Naive thymus-derived CD8-positive, alpha-beta T cell (primary cell): ENCODE measurements at regions not wholly inside any gene's neighbourhood (a gene's known extent, or its start where the extent isn't known, plus 50 kb on each side); places are given as distances from the start of the nearest gene placed in this dataset.
"Not testable (repeated sequence)": the region's sequence is repeated elsewhere in the genome, so short reads cannot be mapped to it uniquely, and the experiment has no call there.

Experiments used
- ATAC-seq, 2 donors: fragments of 150-1000 bp; cut with Tn5 transposase in 1 of 2; sonication (Bioruptor Pico), chemical (Tn5 transposase) in 1 of 2; 1 replicate in 1 of 2; 2 replicates in 1 of 2; pipeline ENCODE4 v1.10.0; 2021; ENCODE audit warnings: mild to moderate bottlenecking in 2 of 2, moderate library complexity in 2 of 2
- POLR2A ChIA-PET: fragments of 350-600 bp; sonication (Branson Sonifier 250); formaldehyde crosslinking; loops from one replicate; lab custom pipeline; 2021; ENCODE audit warnings: antibody characterized with exemption; lab: Charles Lee
- DNase-seq, 10 donors: peaks; one replicate each; pipeline versions ENCODE4 v3.0.0 to v3.0.0-alpha.2; 2020 to 2022
- H3K27ac Mint-ChIP-seq, 10 donors: one replicate each; pipeline ENCODE4 v1.8.0; 2020 to 2022; ENCODE audit warnings: mild to moderate bottlenecking in 10 of 10, mixed read lengths in 10 of 10, moderate library complexity in 4 of 10, inconsistent platforms in 1 of 10
- H3K27me3 Mint-ChIP-seq, 5 donors: one replicate each; pipeline ENCODE4 v1.8.0; 2021 to 2022; ENCODE audit warnings: mixed read lengths in 5 of 5
- H3K36me3 Mint-ChIP-seq, 3 donors: one replicate each; pipeline ENCODE4 v1.8.0; 2020 to 2022; ENCODE audit warnings: mixed read lengths in 3 of 3, mild to moderate bottlenecking in 2 of 3, inconsistent platforms in 1 of 3
- H3K4me1 Mint-ChIP-seq, 4 donors: one replicate each; pipeline ENCODE4 v1.8.0; 2021 to 2022; ENCODE audit warnings: mixed read lengths in 4 of 4
- H3K4me3 Mint-ChIP-seq, 10 donors: one replicate each; pipeline ENCODE4 v1.8.0; 2020 to 2022; ENCODE audit warnings: mild to moderate bottlenecking in 10 of 10, mixed read lengths in 10 of 10, moderate library complexity in 6 of 10, inconsistent platforms in 1 of 10
- H3K9me3 Mint-ChIP-seq, 9 donors: one replicate each; pipeline ENCODE4 v1.8.0; 2020 to 2022; ENCODE audit warnings: mixed read lengths in 9 of 9, mild to moderate bottlenecking in 3 of 9, inconsistent platforms in 1 of 9, moderate library complexity in 1 of 9

- ATAC-seq (no peak), DNase-seq (no peak)
- Mint-ChIP-seq H3K9me3 (peaks cover 0 to 5% (median 0%) of the 10 kb centered on the region in 9 donors), H3K36me3 (peaks cover 0 to 2% (median 2%) of the 10 kb centered on the region in 3 donors), H3K4me3 (no peak overlapping the region), H3K27ac (no peak overlapping the region), H3K4me1 (peaks cover 22 to 28% (median 26%) of the 10 kb centered on the region in 4 donors), H3K27me3 (peaks cover 61 to 94% (median 80%) of the 10 kb centered on the region in 5 donors)
- POLR2A ChIA-PET, result no interaction called here
Measured at GRCh38 chr10:100658269-100658668, 87.1 kb upstream of the PAX2 start.

DNA sequence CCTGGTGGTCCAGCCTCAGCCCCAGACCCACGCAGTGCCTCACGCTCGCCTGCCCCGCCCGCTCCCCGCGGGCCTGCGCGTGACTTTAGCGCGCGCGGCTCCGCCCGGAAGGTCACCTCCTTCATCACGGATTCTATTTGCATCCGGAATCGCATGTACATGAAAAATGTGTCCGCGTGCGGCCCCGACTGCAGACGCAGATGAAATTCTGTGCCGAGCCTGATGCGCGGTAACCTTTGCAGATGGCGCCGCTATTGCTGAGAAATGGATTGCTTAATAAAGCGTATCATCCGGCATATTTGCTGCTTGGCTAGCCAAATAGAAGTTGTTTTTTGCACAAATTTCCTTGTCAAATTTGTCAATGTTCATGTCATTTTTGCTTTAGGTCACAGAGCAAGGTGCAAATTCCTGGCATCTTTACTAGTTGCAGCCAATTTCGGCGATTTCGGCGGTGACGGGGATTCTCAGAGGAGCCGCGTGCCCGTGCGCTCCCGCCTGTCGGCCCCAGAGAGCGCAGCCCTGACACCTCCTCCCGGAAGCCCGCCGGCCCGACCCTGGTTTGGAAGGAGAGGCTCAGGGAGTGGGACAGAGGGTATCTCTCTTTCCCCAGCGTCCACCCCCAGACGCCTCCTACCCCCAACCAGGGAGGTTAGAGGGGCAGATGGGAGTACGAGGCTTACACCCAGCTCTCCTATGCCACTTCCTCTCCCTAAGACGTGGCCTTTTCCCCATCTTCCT, 85.9 kb upstream of the PAX2 start:
- peaks cover 15 to 19% (median 17%) of the 10 kb centered on the region in 4 donors for H3K4me1 Mint-ChIP-seq
- POLR2A ChIA-PET, result no interaction called here
- H3K9me3 Mint-ChIP-seq, result peaks cover 0 to 5% (median 0%) of the 10 kb centered on the region in 9 donors
- DNase-seq (no peak), ATAC-seq (no peak)
- no peak overlapping the region for H3K27ac Mint-ChIP-seq
- H3K27me3 Mint-ChIP-seq, result peaks cover 60 to 94% (median 79%) of the 10 kb centered on the region in 5 donors
- peak overlapping the region in 1 of 10 donors; percentile 11 for H3K4me3 Mint-ChIP-seq
- peaks cover 0 to 2% (median 2%) of the 10 kb centered on the region in 3 donors for H3K36me3 Mint-ChIP-seq

GRCh38 chr10:100660365-100660764, 85.0 kb upstream of the PAX2 start:
- DNase-seq (no peak), ATAC-seq (no peak)
- Mint-ChIP-seq H3K27ac (peak overlapping the region in 1 of 10 donors; percentile 10), H3K9me3 (peaks cover 0 to 5% (median 0%) of the 10 kb centered on the region in 9 donors), H3K27me3 (peaks cover 59 to 94% (median 78%) of the 10 kb centered on the region in 5 donors), H3K4me1 (peaks cover 8 to 13% (median 10%) of the 10 kb centered on the region in 4 donors), H3K4me3 (no peak overlapping the region), H3K36me3 (peaks cover 0 to 2% (median under 1%) of the 10 kb centered on the region in 3 donors)
- POLR2A ChIA-PET, result no interaction called here

- no peak for DNase-seq
- Mint-ChIP-seq H3K9me3 (peaks cover 0 to 5% (median 0%) of the 10 kb centered on the region in 9 donors), H3K4me3 (no peak overlapping the region), H3K27ac (no peak overlapping the region), H3K36me3 (no peaks in the 10 kb centered on the region), H3K27me3 (peaks cover 54 to 89% (median 73%) of the 10 kb centered on the region in 5 donors), H3K4me1 (peaks cover 2 to 7% (median 4%) of the 10 kb centered on the region in 4 donors)
- no peak for ATAC-seq
- POLR2A ChIA-PET, result no interaction called here
Measured at GRCh38 chr10:100660945-100661344, 84.4 kb upstream of the PAX2 start.

DNA sequence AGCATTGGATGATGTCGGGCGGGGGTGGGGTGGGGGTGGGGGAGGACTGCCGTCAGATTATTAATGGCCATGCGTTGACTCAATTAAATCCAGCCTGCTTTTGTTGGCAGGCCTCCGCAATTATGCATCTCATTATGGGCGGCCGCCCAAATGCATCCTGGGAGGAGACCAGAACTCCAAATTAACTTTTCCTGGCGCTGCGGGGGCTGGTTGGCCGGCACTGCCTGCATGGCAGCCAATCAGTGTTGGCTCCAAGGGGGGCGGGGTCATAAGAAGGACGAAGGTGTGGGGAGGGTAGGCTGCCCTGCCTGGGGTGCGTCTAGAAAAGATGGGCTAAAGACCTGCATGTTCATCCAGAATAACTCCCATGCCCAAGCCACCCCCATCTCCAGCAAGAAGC, 83.9 kb upstream of the PAX2 start:
- Mint-ChIP-seq H3K4me3 (no peak overlapping the region), H3K36me3 (no peaks in the 10 kb centered on the region), H3K27me3 (peaks cover 54 to 87% (median 71%) of the 10 kb centered on the region in 5 donors), H3K27ac (no peak overlapping the region), H3K9me3 (peaks cover 0 to 5% (median 0%) of the 10 kb centered on the region in 9 donors), H3K4me1 (peaks cover 0 to 5% (median 4%) of the 10 kb centered on the region in 4 donors)
- POLR2A ChIA-PET, result no interaction called here
- DNase-seq, result no peak
- ATAC-seq, result no peak

GRCh38 chr10:100662067-100662466, 83.3 kb upstream of the PAX2 start:
- peaks cover 54 to 85% (median 67%) of the 10 kb centered on the region in 5 donors for H3K27me3 Mint-ChIP-seq
- POLR2A ChIA-PET, result no interaction called here
- DNase-seq (no peak), ATAC-seq (no peak)
- H3K36me3 Mint-ChIP-seq, result no peaks in the 10 kb centered on the region
- no peak overlapping the region for H3K4me3 Mint-ChIP-seq
- no peak overlapping the region for H3K27ac Mint-ChIP-seq
- H3K9me3 Mint-ChIP-seq, result peaks cover 0 to 5% (median 0%) of the 10 kb centered on the region in 9 donors
- H3K4me1 Mint-ChIP-seq, result peaks cover 0 to 5% (median 4%) of the 10 kb centered on the region in 4 donors

DNA sequence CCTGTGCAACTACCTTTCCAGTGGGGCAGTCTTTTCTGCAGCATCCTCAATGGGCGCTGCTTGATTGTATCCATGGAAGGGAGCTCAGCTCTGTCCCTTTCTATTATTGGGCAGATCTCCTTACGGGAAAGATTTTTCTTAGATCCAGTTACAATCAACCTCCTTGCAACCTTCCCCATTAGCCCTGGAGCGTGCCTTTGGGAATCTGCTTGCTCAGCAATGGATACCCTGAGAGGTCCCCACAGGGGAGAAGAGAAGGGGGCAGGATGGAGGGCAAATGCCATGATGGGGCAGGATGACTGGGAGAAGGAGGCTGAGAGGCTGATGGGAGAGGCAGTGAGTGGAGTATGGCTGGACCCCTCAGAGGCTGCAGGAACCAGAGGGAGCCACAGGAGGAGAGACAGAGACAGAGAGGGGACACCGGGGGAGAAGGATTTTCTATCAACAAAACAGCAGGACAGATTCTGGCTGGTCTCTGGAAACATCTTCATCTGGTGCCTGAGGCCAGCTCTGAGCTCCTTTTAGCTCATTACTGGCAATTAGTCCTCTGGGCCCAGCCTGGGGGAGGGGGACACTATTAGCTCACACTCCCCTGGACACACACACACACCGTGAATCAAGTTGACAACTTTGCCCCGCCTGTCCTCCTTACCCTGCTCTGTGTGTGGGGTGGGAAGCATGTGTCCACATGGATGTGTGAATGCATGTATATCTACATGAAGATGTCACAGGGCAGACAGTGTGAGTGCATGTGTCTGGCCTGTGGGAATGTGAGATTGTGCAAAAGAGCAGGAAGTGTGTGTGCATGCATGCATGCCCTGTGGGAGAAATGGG, 80.8 kb upstream of the PAX2 start:
- no peak for ATAC-seq
- Mint-ChIP-seq H3K4me1 (peaks cover 0 to 5% (median 0%) of the 10 kb centered on the region in 4 donors), H3K27ac (no peak overlapping the region), H3K27me3 (peaks cover 41 to 85% (median 66%) of the 10 kb centered on the region in 5 donors), H3K9me3 (peaks cover 0 to 2% (median 0%) of the 10 kb centered on the region in 9 donors), H3K4me3 (no peak overlapping the region), H3K36me3 (peaks cover 0 to 2% (median 0%) of the 10 kb centered on the region in 3 donors)
- DNase-seq, result no peak
- POLR2A ChIA-PET, result interaction anchor here (0.5 kb wide), 1 partner anchor 112 kb away, joined by 5 read pairs; no protein-coding TSS in a partner anchor

- Mint-ChIP-seq H3K27me3 (peaks cover 39 to 82% (median 65%) of the 10 kb centered on the region in 5 donors), H3K4me1 (peaks cover 8 to 12% (median 10%) of the 10 kb centered on the region in 4 donors)
- H3K9me3 Mint-ChIP-seq, H3K27ac Mint-ChIP-seq, ATAC-seq, H3K4me3 Mint-ChIP-seq, POLR2A ChIA-PET, DNase-seq, H3K36me3 Mint-ChIP-seq: not testable (repeated sequence)
Measured at GRCh38 chr10:100666634-100667033, 78.7 kb upstream of the PAX2 start.

GRCh38 chr10:100669616-100670015, 75.8 kb upstream of the PAX2 start:
- H3K36me3 Mint-ChIP-seq, result peaks cover 0 to 4% (median 0%) of the 10 kb centered on the region in 3 donors
- no peak overlapping the region for H3K27ac Mint-ChIP-seq
- no peaks in the 10 kb centered on the region for H3K9me3 Mint-ChIP-seq
- H3K4me3 Mint-ChIP-seq, result no peak overlapping the region
- ATAC-seq (no peak), DNase-seq (no peak)
- H3K4me1 Mint-ChIP-seq, result peaks cover 8 to 13% (median 11%) of the 10 kb centered on the region in 4 donors
- peaks cover 44 to 77% (median 62%) of the 10 kb centered on the region in 5 donors for H3K27me3 Mint-ChIP-seq
- POLR2A ChIA-PET, result no interaction called here

DNA sequence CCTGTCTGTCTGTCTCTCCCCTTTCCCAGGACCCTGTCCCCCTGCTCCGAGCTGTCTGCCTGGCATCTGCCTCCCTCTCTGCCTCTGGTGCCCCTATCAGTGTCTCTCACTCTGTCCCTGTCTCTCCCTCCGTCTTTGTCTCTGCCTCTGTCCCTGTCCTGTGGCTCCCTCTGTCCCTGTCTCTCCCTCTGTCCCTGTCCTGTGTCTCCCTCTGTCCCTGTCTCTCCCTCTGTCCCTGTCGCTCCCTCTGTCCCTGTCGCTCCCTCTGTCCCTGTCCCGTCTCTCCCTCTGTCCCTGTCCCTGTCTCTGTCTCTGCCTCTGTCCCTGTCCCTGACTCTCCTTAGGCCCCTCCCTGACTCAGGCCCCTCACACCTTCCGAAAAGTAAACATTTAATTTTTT, 75.0 kb upstream of the PAX2 start:
- POLR2A ChIA-PET, result no interaction called here

GRCh38 chr10:100670828-100671479, 74.4 kb upstream of the PAX2 start:
- DNase-seq, result peak in 8 of 10 donors; percentile 27 to 58 (median 44)
- Mint-ChIP-seq H3K4me1 (peaks cover 8 to 13% (median 11%) of the 10 kb centered on the region in 4 donors), H3K36me3 (peaks cover 0 to 4% (median 0%) of the 10 kb centered on the region in 3 donors), H3K27me3 (peaks cover 40 to 75% (median 58%) of the 10 kb centered on the region in 5 donors), H3K27ac (peak overlapping the region in 1 of 10 donors; percentile 83), H3K4me3 (peak overlapping the region in 7 of 10 donors; percentile 11 to 60 (median 37)), H3K9me3 (no peaks in the 10 kb centered on the region)
- peak; percentile 66 to 77 for ATAC-seq
- POLR2A ChIA-PET, result no interaction called here

More for the DNA sequence above, 75.0 kb upstream of the PAX2 start:
- ATAC-seq (no peak), DNase-seq (no peak)
- Mint-ChIP-seq H3K9me3 (no peaks in the 10 kb centered on the region), H3K27ac (peak overlapping the region in 1 of 10 donors; percentile 83), H3K4me1 (peaks cover 8 to 13% (median 11%) of the 10 kb centered on the region in 4 donors), H3K36me3 (peaks cover 0 to 4% (median 0%) of the 10 kb centered on the region in 3 donors), H3K4me3 (peak overlapping the region in 6 of 10 donors; percentile 1 to 68 (median 26)), H3K27me3 (peaks cover 40 to 71% (median 58%) of the 10 kb centered on the region in 5 donors)

GRCh38 chr10:100672199-100672598, 73.2 kb upstream of the PAX2 start:
- POLR2A ChIA-PET, result no interaction called here
- peaks cover 0 to 4% (median 0%) of the 10 kb centered on the region in 3 donors for H3K36me3 Mint-ChIP-seq

More at GRCh38 chr10:100672199-100672598, 73.2 kb upstream of the PAX2 start:
- Mint-ChIP-seq H3K27me3 (peaks cover 40 to 80% (median 64%) of the 10 kb centered on the region in 5 donors), H3K27ac (peak overlapping the region in 1 of 10 donors; percentile 85), H3K9me3 (no peaks in the 10 kb centered on the region), H3K4me3 (no peak overlapping the region), H3K4me1 (peaks cover 8 to 13% (median 11%) of the 10 kb centered on the region in 4 donors)
- ATAC-seq, result no peak
- DNase-seq, result no peak
